ENCODE measurements at regions not wholly inside any gene's neighbourhood (a gene's known extent, or its start where the extent isn't known, plus 50 kb on each side); places are given as distances from the start of the nearest gene placed in this dataset.

DNA sequence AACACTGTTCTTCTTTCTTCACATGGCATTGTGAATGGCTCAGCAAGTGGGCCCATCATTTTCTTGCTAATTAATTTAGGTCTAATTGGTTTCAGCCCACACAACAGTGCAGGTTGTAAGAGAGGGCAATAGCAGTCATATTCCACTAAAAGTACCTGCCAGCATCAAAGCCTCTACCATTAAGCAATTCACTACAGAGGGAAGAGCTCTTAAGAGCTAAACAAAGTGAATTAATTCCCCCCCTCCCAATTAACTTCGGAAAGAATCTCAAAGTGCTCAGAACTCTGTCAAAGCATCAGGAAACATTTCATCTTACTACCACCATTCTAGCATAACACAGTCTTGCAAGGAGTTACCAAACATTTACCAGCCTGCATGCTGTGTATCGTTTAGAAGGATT lies 133.9 kb upstream of the UBASH3B start:
- no peak for DNase-seq

GRCh38 chr11:122517403-122518379 lies 137.8 kb upstream of the UBASH3B start:
- DNase-seq = no peak

GRCh38 chr11:122516686-122517085 lies 138.8 kb upstream of the UBASH3B start:
- DNase-seq = no peak

GRCh38 chr11:122513997-122514396 lies 141.5 kb upstream of the UBASH3B start:
- no peak for DNase-seq

DNA sequence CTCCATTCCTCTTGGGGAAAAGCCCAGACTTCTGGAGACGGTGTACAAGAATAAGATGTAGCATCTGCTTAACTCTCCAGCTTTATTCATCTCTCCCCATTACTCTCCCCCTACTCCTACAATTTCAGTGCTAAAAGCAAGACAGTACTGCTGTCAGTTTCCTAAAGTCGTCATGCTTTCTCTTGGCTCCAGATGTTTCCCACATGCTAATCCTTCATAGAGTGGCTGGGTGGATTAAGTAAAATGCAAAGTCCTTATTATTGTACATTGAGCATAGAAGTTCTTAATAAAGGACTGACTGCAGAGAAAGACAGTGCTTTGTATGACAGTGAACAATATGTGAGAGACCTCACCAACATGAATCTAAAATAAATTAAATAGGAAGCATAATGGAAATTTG lies 142.2 kb upstream of the UBASH3B start:
- DNase-seq = no peak

GRCh38 chr11:122512688-122513087 lies 142.8 kb upstream of the UBASH3B start:
- no peak for DNase-seq

- DNase-seq = no peak
Measured at GRCh38 chr11:122509899-122510298, 145.6 kb upstream of the UBASH3B start.

- DNase-seq = no peak
Measured at GRCh38 chr11:122509091-122509490, 146.4 kb upstream of the UBASH3B start.

DNA sequence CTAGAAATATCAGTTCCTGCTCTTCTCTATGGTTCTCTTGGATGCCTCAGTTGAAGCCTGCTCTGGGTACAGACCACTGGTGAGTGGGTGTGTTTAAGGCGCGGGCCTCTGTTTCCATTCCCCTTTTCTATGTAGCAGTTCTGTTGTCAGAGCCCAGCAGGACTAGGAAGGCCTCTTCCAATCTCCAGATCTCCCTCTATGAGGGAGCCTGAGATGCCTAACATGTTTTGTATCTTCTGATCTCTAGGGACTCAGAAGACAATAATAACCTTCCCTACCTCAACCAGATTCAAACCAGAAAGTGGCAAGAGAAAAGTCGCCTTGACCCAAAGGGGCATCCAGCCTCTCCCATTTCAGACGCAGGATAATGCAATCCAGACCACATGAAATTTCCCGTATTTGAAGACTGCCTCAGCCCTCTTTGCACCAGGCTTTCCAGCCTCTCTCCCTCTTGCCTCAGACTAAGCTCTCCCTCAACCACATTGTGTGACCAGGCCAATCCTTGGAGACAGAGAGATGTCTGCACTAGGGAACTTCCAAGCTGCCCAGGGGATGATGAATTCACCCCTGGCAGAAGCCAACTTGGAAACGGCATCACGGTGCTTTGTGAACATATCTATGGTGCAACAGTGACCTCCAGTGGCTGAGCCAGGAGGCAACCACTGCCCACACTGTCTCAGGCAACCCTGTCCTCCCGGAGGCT lies 150.1 kb upstream of the UBASH3B start:
- DNase-seq = peak; percentile 6

DNA sequence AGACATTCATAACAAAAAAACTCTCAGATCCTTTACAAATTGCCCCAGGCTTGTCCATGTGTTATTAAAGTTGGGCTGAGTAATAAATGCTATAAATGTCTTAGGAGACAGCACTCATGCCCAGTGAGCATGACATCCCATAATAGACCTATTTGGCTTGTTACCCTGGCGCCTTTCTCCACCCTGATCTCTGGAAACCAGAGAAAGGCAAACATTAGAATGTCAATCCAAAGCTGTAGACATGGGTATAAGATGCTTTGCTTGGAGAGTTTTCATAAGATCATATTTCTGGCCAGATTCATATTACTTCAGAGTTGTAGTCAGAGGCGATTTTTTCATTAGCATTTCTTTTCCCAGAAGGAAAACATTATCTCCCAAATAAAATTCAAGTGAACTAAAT lies 161.3 kb upstream of the UBASH3B start:
- no peak for DNase-seq

DNA sequence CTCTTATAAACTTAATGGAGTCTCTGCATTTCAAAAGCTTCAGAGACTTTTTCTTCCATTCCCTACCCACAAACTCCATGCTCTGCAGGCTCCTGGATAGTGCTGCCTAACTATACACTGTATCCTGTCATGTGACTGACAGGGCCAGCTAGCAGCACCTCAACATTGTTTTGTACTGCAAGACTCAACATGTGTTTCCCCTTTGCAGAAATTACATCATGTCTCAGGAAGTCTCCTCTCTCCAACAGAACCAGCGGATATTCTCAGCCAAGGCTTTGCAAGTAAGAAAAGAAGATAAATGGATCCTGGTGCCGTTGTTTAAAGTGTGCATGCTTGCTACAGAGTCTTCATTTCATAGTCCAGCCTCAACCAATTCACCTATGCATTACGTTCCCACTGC lies 164.0 kb upstream of the UBASH3B start:
- no peak for DNase-seq

GRCh38 chr11:122488892-122489706 lies 166.4 kb upstream of the UBASH3B start:
- no peak for DNase-seq

DNA sequence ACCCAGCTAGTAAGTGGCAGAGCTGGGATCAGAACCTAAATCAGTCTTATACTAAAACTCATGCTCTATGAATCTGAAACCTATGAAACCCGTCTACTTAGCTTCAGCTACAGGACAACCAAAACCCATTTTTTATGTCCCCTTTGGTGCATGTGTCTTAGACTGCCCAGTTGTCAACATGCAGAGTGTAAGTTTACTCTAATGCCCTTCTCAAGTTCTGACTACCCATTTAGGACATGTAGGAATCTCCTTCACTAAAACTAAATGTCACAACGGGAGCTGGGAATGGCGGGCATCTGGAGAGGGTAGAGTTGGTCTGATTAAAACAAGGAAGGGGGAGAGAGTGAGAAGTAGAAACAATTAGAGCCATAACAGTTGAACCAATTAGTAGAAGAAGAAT lies 167.9 kb upstream of the UBASH3B start:
- DNase-seq = no peak

DNA sequence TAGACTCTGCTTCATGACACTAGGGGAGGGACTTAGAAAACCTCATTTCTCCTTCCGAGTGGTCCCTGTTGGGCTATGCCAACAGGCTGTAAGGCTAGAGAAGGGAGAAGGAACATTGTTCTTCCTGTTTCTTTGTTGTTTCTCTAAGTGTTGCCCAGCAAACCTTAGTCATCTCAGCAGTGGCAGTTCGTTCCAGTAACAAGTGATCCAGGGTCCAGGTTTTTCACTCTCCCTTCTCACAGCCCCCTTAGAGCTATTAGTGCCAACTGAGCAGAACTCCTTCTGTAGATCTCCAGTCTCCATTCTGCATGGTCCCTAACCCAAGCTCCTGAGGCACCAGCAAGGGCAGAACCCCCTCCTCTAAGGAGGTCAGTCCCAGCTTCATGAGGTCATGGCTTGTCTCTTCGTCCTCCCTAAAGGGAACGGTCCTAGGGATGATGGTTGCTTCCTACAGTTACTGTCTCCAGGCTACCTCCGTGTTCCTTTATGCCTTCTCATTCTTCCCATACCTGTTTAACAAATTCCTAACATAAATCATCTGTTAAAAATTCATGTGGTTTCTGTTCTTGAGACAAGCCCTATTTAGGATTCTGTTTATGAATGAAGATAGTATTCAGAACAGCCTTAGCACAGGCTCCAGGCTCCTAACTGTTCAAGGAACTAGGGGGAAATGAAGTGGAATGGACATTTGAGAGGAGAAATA lies 168.6 kb upstream of the UBASH3B start:
- DNase-seq = no peak

DNA sequence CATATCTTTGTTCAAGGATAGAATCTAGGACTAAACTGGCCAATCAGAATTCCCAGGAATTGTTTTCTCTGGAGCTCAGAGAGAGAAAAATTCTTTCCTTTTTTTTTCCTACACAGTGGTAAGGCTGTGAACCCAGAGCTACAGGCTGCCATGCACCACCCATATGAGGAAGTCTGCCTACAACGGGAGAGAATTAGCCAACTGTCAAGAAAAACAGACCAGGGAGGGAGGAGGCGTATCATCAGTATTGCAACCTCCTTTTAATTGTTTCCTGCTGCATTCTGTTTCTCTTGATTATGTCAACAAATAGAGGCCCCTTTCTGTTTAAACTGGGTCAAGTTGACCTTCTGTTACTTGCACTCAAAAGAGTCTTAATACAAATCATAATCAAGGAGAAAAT lies 176.5 kb upstream of the UBASH3B start:
- no peak for DNase-seq

DNA sequence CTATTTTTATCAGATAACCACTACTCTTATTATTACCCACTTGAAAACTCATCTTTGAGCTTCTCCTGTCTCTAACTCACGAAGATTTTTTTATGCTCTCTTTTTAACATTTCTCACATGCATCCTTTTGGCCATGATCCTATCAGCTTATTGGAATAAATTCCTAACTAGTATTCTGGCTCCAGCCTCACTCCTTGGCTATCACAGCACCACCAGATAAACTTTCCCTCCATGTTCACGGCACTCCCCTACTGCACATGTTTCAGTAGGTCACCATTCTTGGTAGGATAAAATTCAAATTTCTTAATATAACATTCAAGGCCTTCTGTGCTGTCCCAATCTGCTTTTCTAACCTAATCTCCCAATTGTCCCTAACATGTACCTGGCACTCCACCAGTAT lies 186.6 kb upstream of the UBASH3B start:
- no peak for DNase-seq

DNA sequence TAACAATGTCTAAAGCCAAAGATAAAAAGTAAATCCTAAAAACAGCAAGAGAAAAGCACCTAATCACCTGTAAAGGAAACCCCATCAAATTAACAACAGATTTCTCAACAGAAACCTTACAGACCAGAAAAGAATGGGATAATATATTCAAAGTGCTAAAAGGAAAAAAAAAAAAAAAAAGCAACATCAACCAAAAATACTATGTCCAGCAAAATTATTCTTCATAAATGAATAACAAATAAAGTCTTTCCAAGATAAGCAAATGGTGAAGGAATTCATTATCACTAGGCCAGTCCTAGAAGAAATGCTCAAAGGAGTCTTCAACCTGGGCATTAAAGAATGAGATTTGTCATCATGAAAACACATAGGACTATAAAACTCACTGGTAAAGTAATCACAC lies 192.0 kb upstream of the UBASH3B start:
- DNase-seq = no peak

DNA sequence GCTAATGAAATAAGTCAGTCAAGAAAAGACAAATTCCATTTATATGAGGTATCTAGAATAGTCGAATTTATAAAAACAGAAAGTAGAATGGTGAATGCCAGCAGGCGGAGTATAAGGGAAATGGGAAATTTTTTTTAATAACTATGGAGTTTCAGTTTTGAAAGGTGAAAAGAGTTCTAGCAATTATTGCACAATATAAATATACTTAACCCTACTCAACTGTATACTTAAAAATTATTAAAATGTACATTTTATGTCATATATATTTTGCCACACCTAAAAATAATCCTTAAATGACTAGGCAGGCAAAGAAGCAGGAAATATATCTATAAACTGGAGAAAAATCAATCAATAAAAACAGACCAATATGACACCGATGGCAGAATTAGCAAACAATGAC lies 196.5 kb upstream of the UBASH3B start:
- no peak for DNase-seq

GRCh38 chr11:122453586-122453985 lies 201.9 kb upstream of the UBASH3B start:
- DNase-seq = no peak

- no peak for DNase-seq
Measured at GRCh38 chr11:122451911-122452310, 203.6 kb upstream of the UBASH3B start.

DNA sequence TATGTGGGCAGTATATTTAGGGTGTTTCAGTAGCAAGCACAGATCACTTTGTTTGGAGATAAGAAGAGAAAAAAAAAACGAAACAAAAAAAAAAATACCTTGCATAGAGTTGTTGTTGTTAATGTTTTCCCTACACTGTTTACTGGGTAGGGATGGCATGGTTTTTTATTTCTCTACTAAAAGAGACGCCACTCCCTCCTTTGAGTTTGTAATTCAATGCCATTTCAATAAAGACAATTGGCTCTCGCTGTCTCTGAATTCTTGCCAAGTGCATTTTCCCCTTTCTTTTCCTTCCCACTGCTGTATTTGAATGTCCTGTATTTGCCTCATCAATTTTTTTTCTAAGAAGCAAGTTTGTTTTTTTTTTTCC lies 213.9 kb upstream of the UBASH3B start:
- DNase-seq = no peak

DNA sequence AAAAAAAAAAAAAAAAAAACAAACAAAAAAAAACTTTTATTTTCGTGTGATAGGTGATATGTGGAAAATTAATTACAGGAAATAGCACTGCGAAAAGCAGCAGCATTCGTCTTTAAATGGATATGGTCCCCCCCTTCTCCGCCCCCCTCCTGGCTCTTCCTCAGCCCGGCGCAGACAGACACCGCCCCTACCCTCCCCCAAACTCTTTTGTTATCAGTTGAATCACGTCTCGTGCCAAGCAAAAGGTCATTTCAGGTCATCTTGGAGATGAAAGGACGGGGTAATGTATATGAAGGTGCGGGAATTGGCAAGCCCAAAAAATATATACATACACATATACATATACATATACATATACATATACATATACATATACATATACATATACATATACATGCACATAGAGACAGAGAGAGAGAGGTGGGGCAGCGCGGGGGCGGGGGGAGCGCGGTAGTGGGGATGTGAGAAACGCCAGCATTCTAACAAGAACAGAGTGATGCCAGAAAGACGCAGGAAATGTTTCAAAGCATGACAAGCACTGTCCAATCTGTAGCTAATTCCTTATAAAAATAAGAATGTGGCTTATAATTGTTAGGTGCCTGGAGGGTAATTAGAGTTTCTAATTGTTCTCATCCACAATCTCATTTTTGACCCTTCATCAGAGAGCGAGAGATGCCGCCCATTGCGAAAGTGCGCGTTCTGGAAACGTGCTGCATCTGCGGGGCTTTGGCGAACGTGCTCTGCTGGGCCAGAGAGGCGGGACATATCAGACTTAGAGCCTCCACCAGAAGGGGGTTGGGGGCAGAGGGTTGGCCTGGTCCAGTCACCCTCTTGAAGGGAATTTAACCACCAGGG lies 214.5 kb upstream of the UBASH3B start:
- DNase-seq = no peak
